A549 (cell line): ENCODE measurements at regions not wholly inside any gene's neighbourhood (a gene's known extent, or its start where the extent isn't known, plus 50 kb on each side); places are given as distances from the start of the nearest gene placed in this dataset.
"Not testable (repeated sequence)": the region's sequence is repeated elsewhere in the genome, so short reads cannot be mapped to it uniquely, and the experiment has no call there.

Experiments
- ATAC-seq, 2 experiments: fragments of 200-7000 bp in 1 of 2; fragments of >200 bp in 1 of 2; cut with Nextera tagmentation in 1 of 2; cut with Tn5 transposase in 1 of 2; 3 replicates each; pipeline versions ENCODE4 v1.8.0 to v1.9.1; 2018 to 2020; ENCODE audit warnings: mild to moderate bottlenecking in 1 of 2, moderate library complexity in 1 of 2
- CTCF ChIA-PET: fragments of 300-600 bp; sonication (Branson Sonifier 250); formaldehyde crosslinking; extraction: SDS; loops from one replicate; lab custom pipeline; 2021; ENCODE audit warnings: antibody characterized with exemption, inconsistent platforms; lab: Yijun Ruan, JAX
- POLR2A ChIA-PET: fragments of 350-600 bp; formaldehyde crosslinking; extraction: SDS; loops from one replicate; lab custom pipeline; 2021; ENCODE audit warnings: antibody characterized with exemption, inconsistent platforms; lab: Yijun Ruan, JAX
- DNase-seq, 2 experiments: peaks; one replicate each; pipeline versions ENCODE4 v3.0.0 to v3.0.0-alpha.2; 2011 to 2016; ENCODE audit warnings: low read depth in 1 of 2, low spot score in 1 of 2
- FAIRE-seq: peaks from 2 replicates; lab custom pipeline; 2011; peaks lifted over from hg19 to GRCh38; lab: Jason Lieb, UNC
- H3K27ac ChIP-seq, 2 experiments: fragments of >200 bp; sonication (Bioruptor Twin); formaldehyde crosslinking; 3 replicates each; pipeline ENCODE4 v1.5.1; 2016 to 2017
- H3K4me1 ChIP-seq: fragments of >200 bp; sonication (Bioruptor Twin); formaldehyde crosslinking; 3 replicates; pipeline ENCODE4 v1.6.1; 2016
- H3K4me2 ChIP-seq: fragments of >200 bp; sonication (Bioruptor Twin); formaldehyde crosslinking; 3 replicates; pipeline ENCODE4 v1.6.1; 2016
- H3K4me3 ChIP-seq: fragments of >200 bp; sonication (Bioruptor Twin); formaldehyde crosslinking; 3 replicates; pipeline ENCODE4 v1.5.1; 2016
- H3K9me3 ChIP-seq: fragments of >200 bp; sonication (Bioruptor Twin); formaldehyde crosslinking; 3 replicates; pipeline ENCODE4 v1.6.1; 2016
- BHLHE40 ChIP-seq: IDR thresholded peaks from 2 replicates; pipeline ENCODE4 v1.6.1; 2012; ENCODE audit warnings: low read depth, low read length, inconsistent platforms
- CBX2 ChIP-seq: fragments of 200-600 bp; sonication (generic); IDR thresholded peaks from 2 replicates; pipeline ENCODE4 v1.6.1; 2016; ENCODE audit warnings: low read depth, mild to moderate bottlenecking, borderline replicate concordance
- EHF ChIP-seq: fragments of 250-450 bp; sonication (Bioruptor Pico); IDR thresholded peaks from 2 replicates; pipeline ENCODE4 v1.5.0; 2020; ENCODE audit warnings: mild to moderate bottlenecking
- EHMT2 ChIP-seq: fragments of 200-600 bp; sonication (generic); IDR thresholded peaks from 2 replicates; pipeline ENCODE4 v1.6.1; 2016; ENCODE audit warnings: antibody characterized with exemption, low read depth, mild to moderate bottlenecking, moderate library complexity
- FOSB ChIP-seq: fragments of 250-450 bp; sonication (Bioruptor Pico); IDR thresholded peaks from 2 replicates; pipeline ENCODE4 v1.5.0; 2020; ENCODE audit warnings: mild to moderate bottlenecking, moderate library complexity
- FOXS1 ChIP-seq: fragments of 250-450 bp; sonication (Bioruptor Pico); IDR thresholded peaks from 2 replicates; pipeline ENCODE4 v1.5.0; 2020; ENCODE audit warnings: mild to moderate bottlenecking, moderate library complexity
- GATA3 ChIP-seq: IDR thresholded peaks from 2 replicates; pipeline ENCODE4 v1.6.1; 2012; ENCODE audit warnings: borderline replicate concordance
- HEYL ChIP-seq: fragments of 250-450 bp; sonication (Bioruptor Pico); IDR thresholded peaks from 2 replicates; pipeline ENCODE4 v1.8.0; 2021; ENCODE audit warnings: mild to moderate bottlenecking, moderate library complexity
- JUN ChIP-seq, 2 experiments: fragments of >200 bp; sonication (Bioruptor Twin); formaldehyde crosslinking; IDR thresholded peaks; 2 replicates in 1 of 2; 3 replicates in 1 of 2; pipeline ENCODE4 v1.6.1; 2016 to 2017
- KDM5A ChIP-seq: fragments of 200-600 bp; sonication (generic); IDR thresholded peaks from 2 replicates; pipeline ENCODE4 v1.6.1; 2016; ENCODE audit warnings: antibody characterized with exemption, mild to moderate bottlenecking
- MAFK ChIP-seq: fragments of 450-650 bp; IDR thresholded peaks from 2 replicates; pipeline ENCODE4 v1.6.1; 2014; ENCODE audit not compliant: partially characterized antibody
- MAZ ChIP-seq: fragments of 150-350 bp; IDR thresholded peaks from 2 replicates; pipeline ENCODE4 v1.6.1; 2014; ENCODE audit warnings: antibody characterized with exemption, low read depth, low read length, borderline replicate concordance
- NFE2L2 ChIP-seq: fragments of 150-350 bp; conservative IDR thresholded peaks from 2 replicates; pipeline ENCODE4 v1.6.1; 2014; ENCODE audit warnings: low read length
- NR3C1 ChIP-seq: fragments of >200 bp; sonication (Bioruptor Twin); formaldehyde crosslinking; IDR thresholded peaks from 3 replicates; pipeline ENCODE4 v1.6.1; 2017
- PHF8 ChIP-seq: fragments of 200-600 bp; sonication (generic); IDR thresholded peaks from 2 replicates; pipeline ENCODE4 v1.6.1; 2016; ENCODE audit warnings: low read depth, mild to moderate bottlenecking, antibody characterized with exemption, moderate library complexity, borderline replicate concordance
- POLR2A ChIP-seq: IDR thresholded peaks from 2 replicates; pipeline ENCODE4 v1.6.1; 2012; ENCODE audit warnings: mild to moderate bottlenecking, low read length
- POLR2AphosphoS2 ChIP-seq: conservative IDR thresholded peaks from 2 replicates; pipeline ENCODE4 v1.6.1; 2012; ENCODE audit warnings: low read length, improper control_type of control experiment, inconsistent platforms
- RAD21 ChIP-seq, 2 experiments: fragments of >200 bp in 1 of 2; sonication (Bioruptor Twin) in 1 of 2; formaldehyde crosslinking in 1 of 2; IDR thresholded peaks in 1 of 2; conservative IDR thresholded peaks in 1 of 2; 2 replicates in 1 of 2; 3 replicates in 1 of 2; pipeline ENCODE4 v1.6.1; 2012 to 2018; ENCODE audit warnings: inconsistent platforms in 1 of 2
- RARB ChIP-seq: fragments of 250-450 bp; sonication (Bioruptor Pico); IDR thresholded peaks from 2 replicates; pipeline ENCODE4 v1.8.0; 2021; ENCODE audit warnings: mild to moderate bottlenecking, moderate library complexity
- RCOR1 ChIP-seq: fragments of 150-350 bp; IDR thresholded peaks from 2 replicates; pipeline ENCODE4 v1.6.1; 2014; ENCODE audit warnings: antibody characterized with exemption, low read length, low read depth
- RFX5 ChIP-seq: fragments of 450-650 bp; IDR thresholded peaks from 2 replicates; pipeline ENCODE4 v1.7.1; 2014; ENCODE audit warnings: antibody characterized with exemption, mild to moderate bottlenecking, moderate library complexity
- TFCP2L1 ChIP-seq: fragments of 250-450 bp; sonication (Bioruptor Pico); IDR thresholded peaks from 2 replicates; pipeline ENCODE4 v1.5.0; 2021; ENCODE audit warnings: mild to moderate bottlenecking
- ZC3H11A ChIP-seq: fragments of 450-650 bp; IDR thresholded peaks from 2 replicates; pipeline ENCODE4 v1.6.1; 2014; ENCODE audit warnings: antibody characterized with exemption, mild to moderate bottlenecking
- ZFP36 ChIP-seq: fragments of 450-650 bp; IDR thresholded peaks from 2 replicates; pipeline ENCODE4 v1.6.1; 2014; ENCODE audit warnings: borderline replicate concordance; ENCODE audit not compliant: partially characterized antibody
- ZNF302 ChIP-seq: fragments of 250-450 bp; sonication (Bioruptor Pico); IDR thresholded peaks from 2 replicates; pipeline ENCODE4 v1.9.0; 2021; ENCODE audit warnings: inconsistent platforms, mild to moderate bottlenecking, moderate library complexity
- WGBS: methylation state at CpG from one replicate; pipeline ENCODE4 v1.1.6; 2017; ENCODE audit errors: missing lambda C conversion rate; 5-methylcytosine and 5-hydroxymethylcytosine counted together
- TF ChIP-seq, protein P1 (sequence below): fragments of 250-450 bp; sonication (Bioruptor Pico); IDR thresholded peaks from 2 replicates; pipeline ENCODE4 v1.5.0; 2020; ENCODE audit warnings: low read depth, mild to moderate bottlenecking, moderate library complexity
- TF ChIP-seq, protein P2 (sequence below): fragments of 450-650 bp; IDR thresholded peaks from 2 replicates; pipeline ENCODE4 v1.6.1; 2014; ENCODE audit warnings: antibody characterized with exemption

DNA sequence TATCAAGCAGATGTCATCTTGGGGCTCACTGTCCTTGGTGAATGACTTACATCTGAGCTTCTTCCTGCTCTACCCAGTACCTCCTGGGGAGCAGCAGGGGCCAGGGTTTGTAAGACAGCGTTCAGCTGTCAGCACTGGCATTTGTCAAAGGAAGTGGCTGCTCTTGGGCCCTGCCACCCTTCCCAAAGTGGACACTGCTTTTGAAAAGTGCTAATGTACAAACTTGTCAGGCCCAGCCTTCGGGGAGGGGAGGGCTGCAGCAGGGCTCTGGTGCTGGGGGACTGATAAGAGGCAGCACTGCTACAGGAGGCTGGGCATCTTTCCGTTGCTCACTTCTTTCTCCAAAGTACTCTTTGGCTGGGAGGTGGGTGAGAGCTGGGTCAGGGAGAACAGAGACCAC lies 59.8 kb upstream of the RBM19 start:
- FAIRE-seq (no peak), DNase-seq (no peak), ATAC-seq (no peak)
- no peaks in the 10 kb centered on the region for H3K9me3 ChIP-seq
- POLR2A ChIA-PET = no interaction called here
- WGBS = 2% methylated on average over 3 of the region's 3 CpGs
- TF ChIP-seq TFCP2L1 = no peak
- no peak for TF ChIP-seq RFX5
- no peak for TF ChIP-seq POLR2AphosphoS2
- TF ChIP-seq HEYL (CRISPR knock-in tag) = no peak
- no peak for TF ChIP-seq FOXS1
- no peak for TF ChIP-seq POLR2A
- no peak for TF ChIP-seq ZC3H11A
- TF ChIP-seq RCOR1 = no peak
- no peak for TF ChIP-seq NR3C1
- CTCF ChIA-PET = interaction anchor here (1.7 kb wide), 1 partner anchor 45 kb away, joined by 7 read pairs; no protein-coding TSS in a partner anchor
- H3K4me3 ChIP-seq = no peak overlapping the region
- H3K4me2 ChIP-seq = no peak overlapping the region
- H3K4me1 ChIP-seq = no peaks in the 10 kb centered on the region
- no peak overlapping the region for H3K27ac ChIP-seq

DNA sequence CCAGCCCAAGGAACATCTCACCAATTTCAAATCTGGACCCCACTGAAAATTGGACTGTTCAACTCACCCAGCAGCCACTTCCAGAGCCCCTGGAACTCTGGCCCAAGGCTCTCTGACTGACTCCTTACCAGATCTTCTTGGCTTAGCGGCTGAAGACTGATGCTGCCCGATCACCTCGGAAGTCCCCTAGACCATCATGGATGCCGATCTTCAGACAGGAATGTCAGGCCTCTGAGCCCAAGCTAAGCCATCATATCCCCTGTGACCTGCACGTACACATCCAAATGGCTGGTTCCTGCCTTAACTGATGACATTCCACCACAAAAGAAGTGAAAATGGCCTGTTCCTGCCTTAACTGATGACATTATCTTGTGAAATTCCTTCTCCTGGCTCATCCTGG lies 56.0 kb upstream of the RBM19 start:
- H3K9me3 ChIP-seq, CTCF ChIA-PET, FAIRE-seq, H3K4me2 ChIP-seq, H3K4me1 ChIP-seq, POLR2A ChIA-PET, ATAC-seq, H3K4me3 ChIP-seq, DNase-seq, H3K27ac ChIP-seq: not testable (repeated sequence)
- WGBS = 24% methylated on average over 5 of the region's 5 CpGs

DNA sequence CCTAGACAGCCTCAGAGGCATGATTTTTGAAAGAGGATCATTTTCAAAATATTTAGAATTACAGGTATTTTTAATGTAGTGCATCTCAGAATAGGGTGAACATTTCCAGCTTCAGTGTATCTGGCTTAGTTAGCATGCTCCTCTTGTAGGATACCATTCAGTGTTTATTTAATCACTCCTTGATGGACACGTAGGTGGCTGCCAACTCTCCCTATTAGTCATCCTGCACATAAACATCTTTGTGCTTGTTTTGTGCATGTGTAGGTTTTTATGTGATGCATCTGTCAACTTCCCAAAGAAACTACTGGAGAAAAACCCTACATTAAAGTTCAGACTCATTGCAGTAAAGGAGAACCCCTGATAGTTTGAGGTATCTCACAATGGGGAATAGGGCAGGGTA lies 52.5 kb upstream of the RBM19 start:
- 0% methylated on average over 1 of the region's 1 CpG for WGBS
- H3K27ac ChIP-seq = no peak overlapping the region
- CTCF ChIA-PET = no interaction called here
- no peaks in the 10 kb centered on the region for H3K4me1 ChIP-seq
- no peak for FAIRE-seq
- no peak overlapping the region for H3K4me3 ChIP-seq
- TF ChIP-seq JUN (IDR thresholded peaks at IDR 0.05) = no peak
- no peak for TF ChIP-seq PHF8
- TF ChIP-seq MAFK = no peak
- TF ChIP-seq RARB = no peak
- no peak for TF ChIP-seq FOSB
- no peak for TF ChIP-seq EHF (CRISPR knock-in tag)
- TF ChIP-seq RAD21 (conservative IDR thresholded peaks at IDR 0.05 in 1 of 2, IDR thresholded peaks at IDR 0.05 in 1 of 2) = no peak
- TF ChIP-seq GATA3 = no peak
- TF ChIP-seq, protein P1, sequence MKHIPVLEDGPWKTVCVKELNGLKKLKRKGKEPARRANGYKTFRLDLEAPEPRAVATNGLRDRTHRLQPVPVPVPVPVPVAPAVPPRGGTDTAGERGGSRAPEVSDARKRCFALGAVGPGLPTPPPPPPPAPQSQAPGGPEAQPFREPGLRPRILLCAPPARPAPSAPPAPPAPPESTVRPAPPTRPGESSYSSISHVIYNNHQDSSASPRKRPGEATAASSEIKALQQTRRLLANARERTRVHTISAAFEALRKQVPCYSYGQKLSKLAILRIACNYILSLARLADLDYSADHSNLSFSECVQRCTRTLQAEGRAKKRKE (CRISPR knock-in tag) = no peak
- no peak for TF ChIP-seq EHMT2
- no peak for TF ChIP-seq POLR2A
- no peak for TF ChIP-seq MAZ
- no peak for TF ChIP-seq ZFP36
- TF ChIP-seq ZNF302 (CRISPR knock-in tag) = no peak
- TF ChIP-seq RCOR1 = no peak
- TF ChIP-seq KDM5A = no peak
- no peak for TF ChIP-seq BHLHE40
- TF ChIP-seq, protein P2, sequence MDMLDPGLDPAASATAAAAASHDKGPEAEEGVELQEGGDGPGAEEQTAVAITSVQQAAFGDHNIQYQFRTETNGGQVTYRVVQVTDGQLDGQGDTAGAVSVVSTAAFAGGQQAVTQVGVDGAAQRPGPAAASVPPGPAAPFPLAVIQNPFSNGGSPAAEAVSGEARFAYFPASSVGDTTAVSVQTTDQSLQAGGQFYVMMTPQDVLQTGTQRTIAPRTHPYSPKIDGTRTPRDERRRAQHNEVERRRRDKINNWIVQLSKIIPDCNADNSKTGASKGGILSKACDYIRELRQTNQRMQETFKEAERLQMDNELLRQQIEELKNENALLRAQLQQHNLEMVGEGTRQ = no peak
- no peak for TF ChIP-seq NFE2L2
- no peak for TF ChIP-seq CBX2
- ATAC-seq = no peak; a peak in 1 of 6 replicates
- DNase-seq = peak in 1 of 2 experiments; percentile 20
- POLR2A ChIA-PET = no interaction called here
- H3K4me2 ChIP-seq = no peak overlapping the region
- H3K9me3 ChIP-seq = no peaks in the 10 kb centered on the region
